SW480 (cell line): ENCODE measurements at regions not wholly inside any gene's neighbourhood (a gene's known extent, or its start where the extent isn't known, plus 50 kb on each side); places are given as distances from the start of the nearest gene placed in this dataset.
"Not testable (repeated sequence)": the region's sequence is repeated elsewhere in the genome, so short reads cannot be mapped to it uniquely, and the experiment has no call there.

Source experiments
- DNase-seq: peaks from one replicate; pipeline ENCODE4 v3.0.0-alpha.2; 2016; ENCODE audit warnings: low spot score

- DNase-seq: no peak
Measured at GRCh38 chr3:159271799-159272512, 470.1 kb downstream of the MFSD1 start.

DNA sequence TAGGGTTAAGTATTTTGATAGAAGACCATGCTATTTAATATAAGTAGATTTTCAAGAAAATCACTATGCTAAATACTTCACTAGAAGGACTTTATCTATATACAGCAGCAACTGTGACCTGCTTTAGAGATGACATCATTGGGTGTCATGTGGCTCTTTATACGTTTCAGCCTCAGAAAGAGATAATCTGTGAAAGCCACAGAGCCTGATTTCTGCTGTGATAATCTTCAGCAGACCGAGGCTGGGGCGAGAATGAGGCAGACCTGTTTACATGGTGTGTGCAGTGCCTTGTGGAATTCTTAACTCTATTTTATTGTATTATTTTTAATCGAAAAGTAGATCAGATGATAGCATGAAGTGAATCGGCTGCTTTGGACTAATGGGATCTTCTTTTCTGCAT is 471.2 kb downstream of the MFSD1 start:
- DNase-seq: no peak

- peak; percentile 36 for DNase-seq
Measured at GRCh38 chr3:159273608-159274007, 471.8 kb downstream of the MFSD1 start.

- no peak for DNase-seq
Measured at GRCh38 chr3:159275741-159276140, 473.9 kb downstream of the MFSD1 start.

- DNase-seq: no peak
Measured at GRCh38 chr3:159277814-159278213, 476.0 kb downstream of the MFSD1 start.

DNA sequence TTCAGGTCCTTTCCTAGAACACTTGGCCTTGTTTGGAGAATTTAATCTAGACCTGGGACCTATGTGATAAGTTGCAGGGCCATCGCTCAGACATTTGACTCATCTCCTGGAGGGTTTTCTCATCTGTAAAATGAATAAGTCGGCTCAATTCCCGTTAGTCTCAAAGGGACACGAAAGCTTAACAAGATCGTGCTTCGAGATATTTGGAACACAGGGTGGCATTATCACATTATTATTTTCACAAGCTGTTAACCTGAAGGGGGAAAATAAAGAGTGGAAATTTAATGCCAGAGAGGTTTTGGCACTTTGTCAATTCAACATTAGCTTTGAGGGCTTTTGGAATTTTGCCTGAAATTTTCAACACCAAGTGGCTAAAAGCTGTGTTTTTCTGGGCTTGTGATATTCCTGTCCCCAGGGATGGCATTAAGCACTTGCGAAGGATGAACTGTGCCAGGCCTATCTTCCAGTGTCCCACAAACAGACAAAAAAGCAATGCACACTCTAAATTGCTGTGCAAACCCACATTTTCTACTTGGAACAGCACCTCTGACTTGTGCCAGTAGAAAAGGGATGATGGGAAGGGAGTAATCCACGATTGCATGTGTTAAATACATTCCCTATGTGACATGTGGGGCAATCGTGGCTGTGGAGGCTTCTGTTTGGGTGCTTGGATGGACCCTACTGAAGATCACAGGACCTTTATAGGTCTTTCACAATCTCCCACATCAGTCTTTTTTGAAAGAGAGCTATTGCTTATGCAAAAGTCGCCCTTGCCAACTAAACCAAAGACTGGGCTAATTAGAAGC is 478.7 kb downstream of the MFSD1 start:
- DNase-seq: no peak

DNA sequence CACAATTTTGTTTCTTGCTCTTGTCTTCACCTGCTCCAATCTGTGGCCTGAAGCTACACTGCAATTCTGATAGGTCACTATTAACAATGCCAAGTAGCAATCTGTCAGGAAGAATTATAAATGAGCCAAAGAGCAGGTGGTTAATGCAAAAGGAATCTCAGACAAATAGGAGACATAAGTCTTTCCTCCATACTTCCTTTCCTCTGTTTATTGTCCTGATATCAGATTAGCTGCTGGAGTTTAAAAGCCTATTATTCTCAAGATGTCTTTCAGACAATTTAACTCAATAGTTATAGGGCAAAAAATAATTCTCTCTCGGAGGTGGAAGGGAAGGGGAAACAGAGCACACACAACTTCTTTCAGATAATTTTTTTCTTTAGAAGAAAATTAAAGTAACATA is 491.6 kb downstream of the MFSD1 start:
- no peak for DNase-seq

DNA sequence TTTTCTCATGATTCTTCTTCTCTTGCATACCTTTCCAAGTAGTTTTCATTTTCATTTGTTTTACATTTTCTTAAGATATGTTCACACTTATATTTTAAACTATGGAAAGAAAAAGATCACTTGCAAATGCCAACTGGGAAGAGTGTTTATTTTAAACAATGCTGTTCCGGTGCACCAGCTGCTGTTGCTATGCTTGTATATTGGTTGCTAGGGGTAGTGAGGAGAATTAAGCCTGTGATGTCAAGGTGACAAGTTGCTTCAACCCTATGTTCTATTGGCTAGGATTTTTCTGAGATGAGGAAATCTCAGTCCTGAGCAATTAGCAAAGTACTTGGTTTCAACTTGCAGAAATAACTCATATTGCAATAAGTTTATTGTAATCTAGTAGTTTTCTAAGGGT is 500.1 kb downstream of the MFSD1 start:
- DNase-seq: no peak

DNA sequence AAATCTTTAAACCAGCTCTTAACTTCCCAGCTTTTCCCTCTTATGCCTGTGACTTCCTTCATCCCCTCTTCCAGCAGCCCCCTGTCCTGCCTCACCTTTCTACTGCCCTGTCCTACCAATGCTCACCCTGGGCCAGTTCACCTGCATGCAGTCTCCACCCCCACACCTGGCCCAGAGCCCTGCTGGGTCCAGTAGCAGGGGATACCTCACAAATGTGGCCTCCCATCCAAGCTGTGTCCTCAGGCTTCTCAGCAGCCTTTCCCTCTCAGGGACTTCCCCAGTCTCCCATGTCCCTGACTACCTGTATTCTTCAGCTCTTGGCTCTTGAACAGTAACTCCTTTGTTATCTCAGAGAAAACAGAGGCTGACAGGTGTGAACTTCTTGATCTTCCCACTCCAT is 503.2 kb downstream of the MFSD1 start:
- DNase-seq: no peak

- DNase-seq: not testable (repeated sequence)
Measured at GRCh38 chr3:159316706-159317105, 514.9 kb downstream of the MFSD1 start.

GRCh38 chr3:159319156-159319555 is 517.3 kb downstream of the MFSD1 start:
- no peak for DNase-seq

- no peak for DNase-seq
Measured at GRCh38 chr3:159322322-159322939, 520.6 kb downstream of the MFSD1 start.

DNA sequence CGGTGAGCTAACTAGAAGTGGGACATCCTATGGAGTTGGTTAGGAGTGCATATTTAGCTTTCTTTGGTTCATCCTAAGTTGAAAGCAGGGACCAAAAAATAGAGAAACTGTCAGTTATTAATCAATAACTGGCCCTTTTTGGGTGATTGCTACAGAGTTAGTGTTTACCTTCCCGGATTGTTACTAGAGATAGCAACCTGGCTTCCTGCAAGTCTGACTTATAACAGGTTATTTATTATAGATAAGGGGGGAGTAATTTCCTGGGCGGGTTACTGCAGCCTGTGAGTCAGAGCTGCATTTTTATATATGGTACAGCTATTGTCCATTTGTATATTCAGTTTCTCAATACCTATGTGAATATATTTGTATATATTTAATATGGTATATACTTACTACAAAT is 522.0 kb downstream of the MFSD1 start:
- DNase-seq: no peak

GRCh38 chr3:159326998-159327397 is 525.1 kb downstream of the MFSD1 start:
- DNase-seq: no peak

GRCh38 chr3:159332535-159333099 is 530.8 kb downstream of the MFSD1 start:
- no peak for DNase-seq

DNA sequence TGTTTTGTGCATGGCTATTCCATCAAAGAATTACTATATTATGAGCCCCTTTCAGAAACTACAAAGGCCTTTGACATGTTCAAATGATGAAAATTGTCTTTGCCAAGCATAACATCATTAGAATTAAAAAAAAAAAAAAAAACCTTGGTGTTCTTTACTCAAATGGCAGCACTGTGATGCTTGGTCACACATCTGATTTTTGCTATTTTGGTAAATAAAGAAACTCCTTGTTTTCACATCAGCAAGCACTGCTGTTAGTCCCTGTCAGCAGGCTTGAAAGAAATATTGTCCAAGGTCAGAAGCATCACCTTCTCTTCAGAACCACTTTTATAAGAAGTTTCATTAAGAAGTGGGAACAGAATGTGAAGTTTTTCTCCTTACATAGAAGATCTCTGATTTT is 537.3 kb downstream of the MFSD1 start:
- no peak for DNase-seq

DNA sequence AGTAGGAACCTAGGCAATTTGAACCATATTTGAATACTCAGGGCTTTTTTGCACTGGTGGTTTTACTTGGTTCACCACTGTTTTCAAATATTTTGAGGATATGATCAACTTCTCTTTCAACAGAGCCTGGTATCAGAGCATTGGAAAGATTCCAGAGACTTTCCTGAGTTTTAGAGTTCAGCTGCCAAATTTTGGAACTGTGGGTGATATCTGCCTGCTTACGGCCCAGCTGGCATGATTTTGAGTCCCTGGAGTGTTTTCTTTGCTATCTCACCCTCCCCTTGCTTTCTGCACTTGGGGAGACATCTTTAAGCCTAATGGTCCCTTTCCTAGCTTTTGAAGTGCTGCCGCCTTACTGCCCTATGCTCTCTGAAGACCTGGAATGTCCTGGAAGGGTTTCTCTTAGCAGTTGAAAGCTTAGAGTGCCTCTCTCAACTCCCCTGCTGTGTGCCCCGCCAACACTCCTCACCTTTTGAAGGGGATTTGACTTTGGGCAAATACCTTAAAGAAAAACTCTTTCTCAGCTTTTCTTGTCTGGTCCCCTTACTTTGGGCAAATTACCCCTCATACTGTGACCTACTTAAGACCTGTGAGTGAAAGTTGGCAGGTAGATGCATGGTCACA is 539.1 kb downstream of the MFSD1 start:
- no peak for DNase-seq

GRCh38 chr3:159346271-159346903 is 544.5 kb downstream of the MFSD1 start:
- DNase-seq: no peak

GRCh38 chr3:159348431-159348830 is 546.6 kb downstream of the MFSD1 start:
- no peak for DNase-seq

GRCh38 chr3:159356606-159357005 is 554.8 kb downstream of the MFSD1 start:
- no peak for DNase-seq

- no peak for DNase-seq
Measured at GRCh38 chr3:159364511-159364910, 562.7 kb downstream of the MFSD1 start.

GRCh38 chr3:159366476-159366875 is 564.6 kb downstream of the MFSD1 start:
- DNase-seq: no peak
